Panc1 (cell line): ENCODE measurements at regions not wholly inside any gene's neighbourhood (a gene's known extent, or its start where the extent isn't known, plus 50 kb on each side); places are given as distances from the start of the nearest gene placed in this dataset.

Source experiments
- ATAC-seq: fragments of 200-7000 bp; cut with Tn5 transposase; 2 replicates; pipeline ENCODE4 v1.9.1; 2020; ENCODE audit warnings: mild to moderate bottlenecking, moderate library complexity
- BruUV-seq: library from RNA; stranded (reverse); fragments of 400-500 nt; replicated peaks from 2 replicates; lab custom pipeline; 2021; lab: Mats Ljungman, UMichigan
- CTCF ChIA-PET: fragments of 300-600 bp; sonication (Branson Sonifier 250); formaldehyde crosslinking; loops from one replicate; lab custom pipeline; 2022; ENCODE audit warnings: antibody characterized with exemption; lab: Charles Lee
- POLR2A ChIA-PET: fragments of 300-600 bp; sonication (Branson Sonifier 250); formaldehyde crosslinking; loops from one replicate; lab custom pipeline; 2022; ENCODE audit warnings: antibody characterized with exemption; lab: Charles Lee
- DNase-seq: peaks from one replicate; pipeline ENCODE4 v3.0.0-alpha.2; 2010; ENCODE audit warnings: low read depth, low spot score
- H3K27ac ChIP-seq: 2 replicates; pipeline ENCODE4 v1.5.1; 2011; ENCODE audit warnings: mild to moderate bottlenecking, low read length, inconsistent platforms
- H3K27me3 ChIP-seq: fragments of 200-500 bp; sonication (Bioruptor generic); 2 replicates; pipeline ENCODE4 v1.6.0; 2014; ENCODE audit warnings: low read length, inconsistent platforms; ENCODE audit not compliant: control insufficient read depth, insufficient read depth
- H3K36me3 ChIP-seq: fragments of 200-500 bp; sonication (Bioruptor generic); 2 replicates; pipeline ENCODE4 v1.5.1; 2014; ENCODE audit warnings: inconsistent platforms, mild to moderate bottlenecking, low read length, moderate library complexity; ENCODE audit not compliant: control insufficient read depth, insufficient read depth
- H3K4me1 ChIP-seq: 2 replicates; pipeline ENCODE4 v1.5.1; 2011; ENCODE audit warnings: inconsistent platforms, mild to moderate bottlenecking, low read length, moderate library complexity; ENCODE audit not compliant: control insufficient read depth, insufficient read depth
- H3K4me3 ChIP-seq, 2 experiments: 2 replicates each; pipeline ENCODE4 v1.5.1; 2011 to 2012; ENCODE audit warnings: low read depth in 2 of 2, low read length in 2 of 2, mild to moderate bottlenecking in 2 of 2, inconsistent platforms in 1 of 2, moderate library complexity in 1 of 2
- H3K9me3 ChIP-seq: fragments of 200-500 bp; sonication (Bioruptor generic); 2 replicates; pipeline ENCODE4 v1.5.1; 2014; ENCODE audit warnings: low read depth, mild to moderate bottlenecking, inconsistent platforms, low read length, moderate library complexity; ENCODE audit not compliant: control insufficient read depth, insufficient read depth
- CTCF ChIP-seq: fragments of 450-650 bp; IDR thresholded peaks from 2 replicates; pipeline ENCODE4 v1.5.1; 2017; ENCODE audit warnings: mild to moderate bottlenecking
- POLR2AphosphoS5 ChIP-seq: IDR thresholded peaks from 2 replicates; pipeline ENCODE4 v1.6.1; 2012; ENCODE audit warnings: mild to moderate bottlenecking, low read depth, low read length, moderate library complexity
- REST ChIP-seq, 2 experiments: IDR thresholded peaks; 2 replicates each; pipeline ENCODE4 v1.6.1; 2011 to 2012; ENCODE audit warnings: low read depth in 2 of 2, control low read depth in 1 of 2, low read length in 1 of 2, mild to moderate bottlenecking in 1 of 2, moderate library complexity in 1 of 2; ENCODE audit not compliant: insufficient read depth in 1 of 2
- SIN3A ChIP-seq: IDR thresholded peaks from 2 replicates; pipeline ENCODE4 v1.6.1; 2012; ENCODE audit warnings: low read depth, mild to moderate bottlenecking, low read length, moderate library complexity, borderline replicate concordance; ENCODE audit not compliant: insufficient read depth
- TCF7L2 ChIP-seq: IDR thresholded peaks from 2 replicates; pipeline ENCODE4 v1.6.1; 2011; ENCODE audit warnings: mild to moderate bottlenecking, low read depth, low read length, inconsistent platforms
- in situ Hi-C: cut with HindIII; loops from 2 replicates; pipeline ENCODE4 v1.10.0; 2016; ENCODE audit warnings: low sequenced_read_pairs, low pct_unique_long_range_greater_than_20kb
- intact Hi-C: fragments of 100-400 bp; cut with micrococcal nuclease; formaldehyde crosslinking; loops from one replicate; pipeline ENCODE4 v1.10.0; 2022; ENCODE audit not compliant: unreplicated experiment

GRCh38 chr12:84802161-84802560, 110.4 kb downstream of the SLC6A15 start:
- POLR2A ChIA-PET: no interaction called here
- CTCF ChIA-PET: no interaction called here

GRCh38 chr12:84793558-84794367, 118.8 kb downstream of the SLC6A15 start:
- Histone ChIP-seq H3K36me3 (no peaks in the 10 kb centered on the region), H3K4me1 (no peaks in the 10 kb centered on the region), H3K27me3 (no peaks in the 10 kb centered on the region), H3K27ac (no peak overlapping the region), H3K4me3 (no peak overlapping the region), H3K9me3 (no peaks in the 10 kb centered on the region)
- no TSS peak for BruUV-seq
- in situ Hi-C loops: no loop called here
- DNase-seq (no peak), ATAC-seq (no peak)
- ChIA-PET CTCF (no interaction called here), POLR2A (no interaction called here)
- intact Hi-C loops: no loop called here
- no peak for TF ChIP-seq POLR2AphosphoS5
- TF ChIP-seq TCF7L2: no peak
- no peak for TF ChIP-seq REST (IDR thresholded peaks at IDR 0.05; ENCODE audit: insufficient read depth in 1 of 2, low read depth in 2 of 2, low read length in 1 of 2)
- TF ChIP-seq CTCF: no peak
- no peak for TF ChIP-seq SIN3A

More at GRCh38 chr12:84802161-84802560, 110.4 kb downstream of the SLC6A15 start:
- DNase-seq: no peak
- TF ChIP-seq TCF7L2: no peak
- no peak for TF ChIP-seq REST (IDR thresholded peaks at IDR 0.05; ENCODE audit: insufficient read depth in 1 of 2, low read depth in 2 of 2, low read length in 1 of 2)
- no peak for TF ChIP-seq SIN3A
- TF ChIP-seq POLR2AphosphoS5: no peak
- TF ChIP-seq CTCF: no peak
- no peak for ATAC-seq
- no peaks in the 10 kb centered on the region for H3K4me1 ChIP-seq
- no peak overlapping the region for H3K27ac ChIP-seq
- no peaks in the 10 kb centered on the region for H3K9me3 ChIP-seq
- H3K4me3 ChIP-seq: no peak overlapping the region
- BruUV-seq: no TSS peak
- H3K27me3 ChIP-seq: no peaks in the 10 kb centered on the region
- intact Hi-C loops: no loop called here
- no peaks in the 10 kb centered on the region for H3K36me3 ChIP-seq
- in situ Hi-C loops: no loop called here
